GM12878 (cell line): ENCODE measurements at regions not wholly inside any gene's neighbourhood (a gene's known extent, or its start where the extent isn't known, plus 50 kb on each side); places are given as distances from the start of the nearest gene placed in this dataset.

Source experiments
- ATAC-seq: fragments of 200-7000 bp; cut with Tn5 transposase; 3 replicates; pipeline ENCODE4 v1.9.1; 2020; ENCODE audit warnings: mild to moderate bottlenecking, moderate library complexity
- BruUV-seq: library from RNA; stranded (reverse); fragments of 400-500 nt; replicated peaks from 2 replicates; lab custom pipeline; 2021; lab: Mats Ljungman, UMichigan
- CTCF ChIA-PET: fragments of 300-600 bp; sonication (Branson Sonifier 250); formaldehyde crosslinking; extraction: SDS; loops from one replicate; lab custom pipeline; 2021; ENCODE audit warnings: inconsistent platforms; lab: Yijun Ruan, JAX
- POLR2A ChIA-PET: fragments of 350-600 bp; formaldehyde crosslinking; extraction: SDS; loops from one replicate; lab custom pipeline; 2021; ENCODE audit warnings: inconsistent platforms; lab: Charles Lee
- RAD21 ChIA-PET: fragments of 300-600 bp; sonication (Branson Sonifier 250); formaldehyde crosslinking; loops from one replicate; lab custom pipeline; 2023; ENCODE audit warnings: antibody characterized with exemption; ENCODE audit not compliant: unreplicated experiment; lab: Charles Lee
- SMC1A ChIA-PET: fragments of 300-600 bp; sonication (Branson Sonifier 250); formaldehyde crosslinking; loops from one replicate; lab custom pipeline; 2023; ENCODE audit not compliant: unreplicated experiment, uncharacterized antibody; lab: Charles Lee
- DNase-seq: peaks from one replicate; pipeline ENCODE4 v3.0.0-alpha.2; 2011; ENCODE audit warnings: low read depth, low spot score
- FAIRE-seq: peaks from 3 replicates; lab custom pipeline; 2011; peaks lifted over from hg19 to GRCh38; lab: Jason Lieb, UNC
- H2AFZ ChIP-seq: 2 replicates; pipeline ENCODE4 v1.6.0; 2011; ENCODE audit warnings: low read depth, low read length, control low read depth; ENCODE audit not compliant: control insufficient read depth
- H3K27ac ChIP-seq: 2 replicates; pipeline ENCODE4 v1.5.1; 2011; ENCODE audit warnings: control low read depth; ENCODE audit not compliant: control insufficient read depth, insufficient read depth
- H3K27me3 ChIP-seq, 2 experiments: replicated peaks in 1 of 2; 2 replicates each; pipeline versions ENCODE4 v1.6.0 to v1.6.1; 2011; ENCODE audit warnings: low read length in 1 of 2; ENCODE audit not compliant: control insufficient read depth in 2 of 2, insufficient read depth in 2 of 2
- H3K36me3 ChIP-seq, 2 experiments: 2 replicates each; pipeline ENCODE4 v1.5.1; 2011; ENCODE audit warnings: low read length in 1 of 2; ENCODE audit not compliant: control insufficient read depth in 2 of 2, insufficient read depth in 2 of 2
- H3K4me1 ChIP-seq: 2 replicates; pipeline ENCODE4 v1.6.1; 2011; ENCODE audit warnings: mild to moderate bottlenecking, low read length, moderate library complexity, mixed read lengths; ENCODE audit not compliant: control insufficient read depth, insufficient read depth
- H3K4me2 ChIP-seq: 2 replicates; pipeline ENCODE4 v1.6.0; 2011; ENCODE audit warnings: control low read depth; ENCODE audit not compliant: control insufficient read depth, insufficient read depth
- H3K4me3 ChIP-seq: fragments of 200-600 bp; sonication (generic); 2 replicates; pipeline ENCODE4 v1.5.1; 2016
- H3K79me2 ChIP-seq: 2 replicates; pipeline ENCODE4 v1.6.0; 2011; ENCODE audit warnings: low read length; ENCODE audit not compliant: control insufficient read depth, insufficient read depth
- H3K9ac ChIP-seq: 2 replicates; pipeline ENCODE4 v1.8.0; 2011; ENCODE audit warnings: low read length, control low read depth, mixed read lengths; ENCODE audit not compliant: control insufficient read depth, insufficient read depth
- H3K9me3 ChIP-seq: replicated peaks from 3 replicates; pipeline ENCODE4 v1.5.1; 2011; ENCODE audit warnings: mild to moderate bottlenecking, low read length; ENCODE audit not compliant: control insufficient read depth, insufficient read depth
- H4K20me1 ChIP-seq: 2 replicates; pipeline ENCODE4 v1.6.0; 2011; ENCODE audit not compliant: control insufficient read depth, insufficient read depth
- BCL11A ChIP-seq: IDR thresholded peaks from 2 replicates; pipeline ENCODE4 v1.6.1; 2011; ENCODE audit warnings: low read depth, low read length
- BHLHE40 ChIP-seq, 2 experiments: fragments of 450-650 bp in 1 of 2; IDR thresholded peaks; 2 replicates each; pipeline ENCODE4 v1.6.1; 2011 to 2017; ENCODE audit warnings: low read depth in 2 of 2, borderline replicate concordance in 1 of 2, improper control_type of control experiment in 1 of 2, low read length in 1 of 2, mild to moderate bottlenecking in 1 of 2
- CREB1 ChIP-seq: IDR thresholded peaks from 2 replicates; pipeline ENCODE4 v1.6.1; 2012; ENCODE audit warnings: low read depth, mild to moderate bottlenecking, inconsistent platforms
- ESRRA ChIP-seq: IDR thresholded peaks from 2 replicates; pipeline ENCODE4 v1.6.1; 2012; ENCODE audit warnings: mild to moderate bottlenecking, low read length, improper control_type of control experiment
- ETV6 ChIP-seq, 2 experiments: fragments of 450-650 bp in 1 of 2; IDR thresholded peaks in 1 of 2; conservative IDR thresholded peaks in 1 of 2; 2 replicates each; pipeline ENCODE4 v1.6.1; 2014; ENCODE audit warnings: antibody characterized with exemption in 1 of 2, borderline replicate concordance in 1 of 2, low read depth in 1 of 2, mild to moderate bottlenecking in 1 of 2, moderate library complexity in 1 of 2
- FOXK2 ChIP-seq: fragments of 450-650 bp; IDR thresholded peaks from 2 replicates; pipeline ENCODE4 v1.6.1; 2017; ENCODE audit warnings: mild to moderate bottlenecking, moderate library complexity
- LARP7 ChIP-seq: fragments of 450-650 bp; IDR thresholded peaks from 2 replicates; pipeline ENCODE4 v1.6.1; 2017; ENCODE audit warnings: mild to moderate bottlenecking
- NR2F1 ChIP-seq: fragments of 450-650 bp; conservative IDR thresholded peaks from 2 replicates; pipeline ENCODE4 v1.6.1; 2017; ENCODE audit warnings: mild to moderate bottlenecking
- PAX5 ChIP-seq: IDR thresholded peaks from 2 replicates; pipeline ENCODE4 v1.6.1; 2011; ENCODE audit warnings: low read depth, low read length, borderline replicate concordance
- RELA ChIP-seq: fragments of 450-650 bp; IDR thresholded peaks from 2 replicates; pipeline ENCODE4 v1.8.0; 2014; ENCODE audit warnings: borderline replicate concordance; ENCODE audit not compliant: partially characterized antibody
- SMC3 ChIP-seq: IDR thresholded peaks from 2 replicates; pipeline ENCODE4 v1.6.1; 2011; ENCODE audit warnings: low read length, improper control_type of control experiment, borderline replicate concordance
- SP1 ChIP-seq: IDR thresholded peaks from one replicate; pipeline ENCODE4 v1.6.1; 2011; ENCODE audit warnings: low read depth, low read length
- SREBF2 ChIP-seq: IDR thresholded peaks from 2 replicates; pipeline ENCODE4 v1.6.1; 2012; ENCODE audit warnings: mild to moderate bottlenecking, low read length
- STAT3 ChIP-seq: IDR thresholded peaks from 2 replicates; pipeline ENCODE4 v1.6.1; 2011; ENCODE audit warnings: low read depth, low read length, improper control_type of control experiment
- WRNIP1 ChIP-seq: IDR thresholded peaks from 2 replicates; pipeline ENCODE4 v1.6.1; 2011; ENCODE audit warnings: low read depth, low read length, improper control_type of control experiment, borderline replicate concordance
- ZNF622 ChIP-seq: fragments of 450-650 bp; IDR thresholded peaks from 2 replicates; pipeline ENCODE4 v1.6.1; 2017; ENCODE audit warnings: mild to moderate bottlenecking, inconsistent platforms
- WGBS: methylation state at CpG from one replicate; pipeline ENCODE4 v1.1.6; 2016; ENCODE audit warnings: low lambda C conversion rate; ENCODE audit not compliant: insufficient replicate concordance, insufficient coverage; ENCODE audit errors: missing lambda C conversion rate; 5-methylcytosine and 5-hydroxymethylcytosine counted together
- in situ Hi-C: fragments of 300-500 bp; cut with MboI; formaldehyde crosslinking; loops from 9 replicates; pipeline ENCODE4 v1.14.3; 2018; ENCODE audit warnings: mixed read lengths
- intact Hi-C: fragments of 100-400 bp; cut with micrococcal nuclease; formaldehyde crosslinking; loops from one replicate; pipeline ENCODE4 v1.14.2; 2022; ENCODE audit not compliant: unreplicated experiment
- TF ChIP-seq, protein P1 (sequence below): IDR thresholded peaks from 2 replicates; pipeline ENCODE4 v1.6.1; 2012; ENCODE audit warnings: low read depth, low read length, improper control_type of control experiment
- TF ChIP-seq, protein P2 (sequence below): fragments of 450-650 bp; IDR thresholded peaks from 2 replicates; pipeline ENCODE4 v1.6.1; 2017; ENCODE audit warnings: mild to moderate bottlenecking, low read depth, inconsistent platforms; ENCODE audit not compliant: poor library complexity, severe bottlenecking
- TF ChIP-seq, protein P3 (sequence below): fragments of 450-650 bp; formaldehyde crosslinking; IDR thresholded peaks from 2 replicates; pipeline ENCODE4 v1.4.0; 2022; ENCODE audit warnings: mild to moderate bottlenecking, moderate library complexity

DNA sequence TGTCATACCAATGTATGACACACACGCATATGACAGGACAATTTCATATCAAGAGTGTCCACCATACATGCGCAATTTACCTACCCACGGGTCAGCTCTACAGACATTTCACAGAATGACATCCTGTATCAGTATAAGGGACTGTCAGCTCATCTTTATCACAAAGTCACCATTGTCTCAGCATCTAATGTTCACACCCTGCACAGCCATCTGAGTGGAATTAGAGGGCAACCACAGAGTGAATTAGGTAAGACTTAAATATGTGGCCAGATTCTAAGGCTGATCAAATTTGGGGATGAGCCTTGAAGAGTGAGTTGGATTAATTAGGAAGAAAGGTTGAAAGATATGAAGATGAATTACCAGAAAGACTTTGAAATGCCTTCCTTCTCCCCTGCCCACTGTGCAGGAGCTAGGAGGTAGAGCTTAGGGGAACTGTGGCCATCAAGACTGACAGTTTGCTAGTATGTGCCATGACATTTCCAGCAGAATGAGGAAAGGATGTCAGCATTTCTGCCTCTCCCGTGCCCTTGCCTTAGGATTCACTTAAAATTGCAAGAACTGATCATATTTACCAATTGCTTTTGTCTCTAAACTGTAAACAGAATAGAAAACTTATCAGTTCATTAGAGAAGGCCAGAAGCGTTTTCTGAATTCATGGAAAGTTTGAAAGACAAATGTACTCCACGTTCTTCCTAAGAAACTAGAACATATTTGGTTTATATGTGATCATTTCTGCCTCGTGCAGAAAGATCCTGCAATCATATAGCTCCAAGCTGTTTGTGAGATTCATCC is 121.1 kb downstream of the DDX1 start:
- H4K20me1 ChIP-seq = no peaks in the 10 kb centered on the region
- CTCF ChIA-PET = no interaction called here
- WGBS = 22% methylated on average over 7 of the region's 7 CpGs
- TF ChIP-seq CREB1 (no peak), WRNIP1 (no peak), NR2F1 (no peak), RELA (no peak), FOXK2 (no peak), SREBF2 (no peak), SP1 (no peak), SMC3 (no peak), ZNF622 (no peak), BCL11A (no peak), STAT3 (no peak), ETV6 (conservative IDR thresholded peaks at IDR 0.05 in 1 of 2, IDR thresholded peaks at IDR 0.05 in 1 of 2; ENCODE audit: borderline replicate concordance in 1 of 2, low read depth in 1 of 2) (no peak), ESRRA (no peak), LARP7 (no peak), BHLHE40 (IDR thresholded peaks at IDR 0.05; ENCODE audit: borderline replicate concordance in 1 of 2, low read depth in 2 of 2, low read length in 1 of 2) (no peak), PAX5 (no peak)
- TF ChIP-seq, protein P1, sequence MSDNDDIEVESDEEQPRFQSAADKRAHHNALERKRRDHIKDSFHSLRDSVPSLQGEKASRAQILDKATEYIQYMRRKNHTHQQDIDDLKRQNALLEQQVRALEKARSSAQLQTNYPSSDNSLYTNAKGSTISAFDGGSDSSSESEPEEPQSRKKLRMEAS = no peak
- TF ChIP-seq, protein P2, sequence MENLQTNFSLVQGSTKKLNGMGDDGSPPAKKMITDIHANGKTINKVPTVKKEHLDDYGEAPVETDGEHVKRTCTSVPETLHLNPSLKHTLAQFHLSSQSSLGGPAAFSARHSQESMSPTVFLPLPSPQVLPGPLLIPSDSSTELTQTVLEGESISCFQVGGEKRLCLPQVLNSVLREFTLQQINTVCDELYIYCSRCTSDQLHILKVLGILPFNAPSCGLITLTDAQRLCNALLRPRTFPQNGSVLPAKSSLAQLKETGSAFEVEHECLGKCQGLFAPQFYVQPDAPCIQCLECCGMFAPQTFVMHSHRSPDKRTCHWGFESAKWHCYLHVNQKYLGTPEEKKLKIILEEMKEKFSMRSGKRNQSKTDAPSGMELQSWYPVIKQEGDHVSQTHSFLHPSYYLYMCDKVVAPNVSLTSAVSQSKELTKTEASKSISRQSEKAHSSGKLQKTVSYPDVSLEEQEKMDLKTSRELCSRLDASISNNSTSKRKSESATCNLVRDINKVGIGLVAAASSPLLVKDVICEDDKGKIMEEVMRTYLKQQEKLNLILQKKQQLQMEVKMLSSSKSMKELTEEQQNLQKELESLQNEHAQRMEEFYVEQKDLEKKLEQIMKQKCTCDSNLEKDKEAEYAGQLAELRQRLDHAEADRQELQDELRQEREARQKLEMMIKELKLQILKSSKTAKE = no peak
- TF ChIP-seq, protein P3, sequence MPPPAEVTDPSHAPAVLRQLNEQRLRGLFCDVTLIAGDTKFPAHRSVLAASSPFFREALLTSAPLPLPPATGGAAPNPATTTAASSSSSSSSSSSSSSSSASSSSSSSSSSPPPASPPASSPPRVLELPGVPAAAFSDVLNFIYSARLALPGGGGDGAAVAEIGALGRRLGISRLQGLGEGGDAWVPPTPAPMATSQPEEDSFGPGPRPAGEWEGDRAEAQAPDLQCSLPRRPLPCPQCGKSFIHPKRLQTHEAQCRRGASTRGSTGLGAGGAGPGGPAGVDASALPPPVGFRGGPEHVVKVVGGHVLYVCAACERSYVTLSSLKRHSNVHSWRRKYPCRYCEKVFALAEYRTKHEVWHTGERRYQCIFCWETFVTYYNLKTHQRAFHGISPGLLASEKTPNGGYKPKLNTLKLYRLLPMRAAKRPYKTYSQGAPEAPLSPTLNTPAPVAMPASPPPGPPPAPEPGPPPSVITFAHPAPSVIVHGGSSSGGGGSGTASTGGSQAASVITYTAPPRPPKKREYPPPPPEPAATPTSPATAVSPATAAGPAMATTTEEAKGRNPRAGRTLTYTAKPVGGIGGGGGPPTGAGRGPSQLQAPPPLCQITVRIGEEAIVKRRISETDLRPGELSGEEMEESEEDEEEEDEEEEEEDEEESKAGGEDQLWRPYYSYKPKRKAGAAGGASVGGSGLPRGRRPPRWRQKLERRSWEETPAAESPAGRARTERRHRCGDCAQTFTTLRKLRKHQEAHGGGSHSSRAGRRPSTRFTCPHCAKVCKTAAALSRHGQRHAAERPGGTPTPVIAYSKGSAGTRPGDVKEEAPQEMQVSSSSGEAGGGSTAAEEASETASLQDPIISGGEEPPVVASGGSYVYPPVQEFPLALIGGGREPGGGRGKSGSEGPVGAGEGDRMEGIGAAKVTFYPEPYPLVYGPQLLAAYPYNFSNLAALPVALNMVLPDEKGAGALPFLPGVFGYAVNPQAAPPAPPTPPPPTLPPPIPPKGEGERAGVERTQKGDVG (CRISPR knock-in tag) = no peak
- TF ChIP-seq, all 136 proteins: peak for 0
- in situ Hi-C loops = no loop called here
- POLR2A ChIA-PET = no interaction called here
- DNase-seq = no peak
- Histone ChIP-seq H3K36me3 (no peaks in the 10 kb centered on the region), H3K4me3 (no peak overlapping the region), H3K9me3 (no peaks in the 10 kb centered on the region), H3K79me2 (no peaks in the 10 kb centered on the region), H3K27me3 (peaks cover 0 to 2% of the 10 kb centered on the region in 2 experiments; a peak in 3 of 4 replicates), H2AFZ (no peak overlapping the region), H3K4me2 (no peak overlapping the region), H3K9ac (no peak overlapping the region), H3K27ac (no peak overlapping the region), H3K4me1 (no peaks in the 10 kb centered on the region)
- no peak for ATAC-seq
- no TSS peak for BruUV-seq
- RAD21 ChIA-PET = no interaction called here
- SMC1A ChIA-PET = no interaction called here
- intact Hi-C loops = no loop called here
- no peak for FAIRE-seq
